Right lobe of liver (tissue), 4 donors: ENCODE measurements at regions not wholly inside any gene's neighbourhood (a gene's known extent, or its start where the extent isn't known, plus 50 kb on each side); places are given as distances from the start of the nearest gene placed in this dataset.

Experiments used
- CTCF ChIP-seq, 4 donors: fragments of 200-600 bp in 3 of 4; fragments of 450-650 bp in 1 of 4; IDR thresholded peaks; one replicate each; pipeline versions ENCODE4 v1.5.1 to v1.8.0; 2016 to 2022; ENCODE audit warnings: antibody characterized with exemption in 4 of 4, mild to moderate bottlenecking in 2 of 4
- POLR2A ChIP-seq: fragments of 450-650 bp; IDR thresholded peaks from one replicate; pipeline ENCODE4 v1.6.1; 2017; ENCODE audit warnings: antibody characterized with exemption, mild to moderate bottlenecking
- donor health status: DM: no; HTN: no; CAD: no.
- donor health status: DM: no; HTN: no; CAD: no.
- donor health status: DM: no; HTN: yes; CAD: no.

DNA sequence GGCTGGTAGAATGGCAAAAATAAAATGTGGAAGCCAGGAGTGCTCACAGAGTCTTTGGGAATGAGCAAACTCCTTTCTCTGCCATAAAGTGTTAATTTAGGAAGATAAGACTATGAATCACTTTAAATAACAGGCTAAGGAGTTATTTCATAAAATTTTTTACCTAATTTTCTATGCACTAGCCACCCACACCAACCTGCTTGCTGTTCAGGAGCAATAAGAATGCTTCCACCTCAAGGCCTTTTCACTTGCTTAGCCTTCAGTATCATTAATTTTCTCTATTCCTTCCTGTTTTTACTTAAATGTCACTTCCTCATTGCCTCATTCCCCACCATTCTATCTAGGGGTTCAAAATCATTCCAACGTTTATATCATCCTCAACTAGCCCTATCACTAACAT lies 326.8 kb downstream of the CCER1 start:
- TF ChIP-seq POLR2A (no peak), CTCF (IDR thresholded peaks at IDR 0.05) (no peak)
